GM21786 (cell line): ENCODE measurements at regions not wholly inside any gene's neighbourhood (a gene's known extent, or its start where the extent isn't known, plus 50 kb on each side); places are given as distances from the start of the nearest gene placed in this dataset.
A peak's percentile ranks its signal among the peaks of the same experiment; 100 is the strongest.

Experiments
- ATAC-seq: cut with Tn5 transposase; IDR thresholded peaks from one replicate; pipeline ENCODE4 v1.9.1; 2021; ENCODE audit not compliant: unreplicated experiment

DNA sequence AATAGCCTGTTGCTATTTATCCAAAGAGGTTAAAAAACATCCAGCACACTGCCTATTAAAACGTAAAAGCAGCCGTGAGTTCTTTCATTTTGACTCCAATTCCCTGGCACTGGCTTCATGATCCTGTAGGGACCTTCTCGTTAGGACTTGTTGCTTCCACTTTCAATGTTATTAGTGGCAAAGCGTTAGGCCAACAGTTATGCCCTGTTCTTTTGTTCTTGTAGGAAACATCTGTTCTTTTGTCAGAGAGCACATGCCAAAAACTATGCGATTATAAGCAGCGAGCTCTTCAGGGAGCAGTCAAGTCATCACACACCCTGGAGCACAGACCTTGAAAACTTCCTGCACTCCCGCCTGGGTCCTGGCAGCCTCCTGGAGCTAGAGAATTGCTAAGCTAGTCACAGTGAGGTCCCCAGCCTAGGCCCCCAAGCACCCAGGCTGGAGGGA lies 609.5 kb upstream of the ARID1B start:
- no peak for ATAC-seq

DNA sequence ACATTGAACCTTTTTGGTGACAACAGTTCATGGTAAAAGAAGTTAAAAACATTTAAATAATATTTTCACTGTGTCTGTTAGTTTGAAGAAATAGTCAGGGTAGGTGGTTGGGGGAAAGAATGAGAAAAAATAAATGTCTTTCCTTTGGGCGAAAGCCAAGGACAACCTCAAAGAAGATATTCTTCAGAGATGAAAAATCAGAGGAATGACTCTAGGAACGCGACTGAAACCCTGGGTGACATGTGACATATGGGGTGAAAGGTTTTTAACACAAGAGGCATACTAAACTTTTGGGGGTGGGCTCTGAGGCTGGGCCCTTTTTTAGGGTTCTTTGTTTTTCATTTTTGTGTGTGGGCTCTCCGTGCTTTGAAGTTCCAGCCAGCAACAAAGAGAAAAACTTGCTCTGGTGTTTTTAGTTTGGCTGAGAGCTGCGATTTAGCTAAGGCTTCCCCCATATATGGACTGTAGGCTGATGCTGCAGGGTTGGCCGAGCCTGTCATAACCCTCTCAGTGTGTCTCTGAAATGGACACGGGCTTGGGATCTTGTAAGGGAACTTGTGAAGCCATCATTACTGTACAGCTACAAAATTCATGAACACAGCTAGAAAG lies 610.1 kb upstream of the ARID1B start:
- ATAC-seq = no peak

DNA sequence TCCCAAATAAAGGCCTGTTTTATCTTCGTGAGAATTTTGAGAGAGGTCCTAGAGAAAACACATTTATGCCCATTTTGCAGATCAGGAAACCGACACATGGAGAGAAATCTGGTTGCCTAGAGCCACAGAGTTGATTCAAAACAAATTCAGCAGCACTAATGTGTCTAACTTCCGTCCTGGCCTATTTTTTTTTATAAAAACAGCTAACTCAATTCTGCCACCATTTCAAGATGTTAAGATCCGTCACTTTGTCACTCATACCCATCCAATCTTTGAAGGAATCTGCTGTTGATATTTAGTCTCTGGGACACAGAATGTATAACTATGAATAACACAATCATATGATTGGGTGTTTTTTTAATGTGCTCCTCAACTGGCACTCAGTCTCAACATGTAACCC lies 611.1 kb upstream of the ARID1B start:
- ATAC-seq = no peak

DNA sequence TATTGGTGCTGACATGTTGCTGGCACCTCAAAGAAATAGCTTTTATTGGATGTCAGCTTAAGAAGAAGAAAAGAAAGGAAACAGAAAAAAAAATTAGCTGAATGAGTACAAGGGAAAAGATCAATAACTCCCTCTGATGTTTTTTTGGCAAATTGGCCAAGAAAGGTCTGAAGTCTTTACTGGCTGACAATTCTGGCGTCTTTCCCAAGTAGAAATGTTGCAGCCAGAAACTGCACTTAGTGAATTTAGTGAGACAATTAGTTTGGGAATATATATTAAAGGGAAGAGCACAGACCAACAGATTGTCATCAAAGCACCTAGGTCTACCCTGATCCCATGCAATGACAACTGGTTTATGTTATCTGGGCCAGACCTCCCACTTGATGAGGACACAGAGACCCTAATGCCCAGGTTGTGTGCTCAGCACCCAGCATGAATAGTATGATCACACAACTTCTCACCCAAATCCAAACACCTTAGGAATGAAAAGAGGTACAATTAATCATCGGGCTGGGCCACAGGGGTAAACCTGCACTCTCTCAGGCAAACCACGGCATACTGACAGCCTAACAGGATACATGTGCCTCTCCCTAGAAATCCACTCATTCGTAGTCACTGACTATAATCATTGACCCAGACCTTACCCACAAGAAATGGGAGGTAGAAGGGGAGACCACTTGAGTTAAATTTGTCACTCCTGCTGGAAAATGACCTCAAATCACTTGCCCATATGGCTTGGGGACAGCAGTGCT lies 612.3 kb upstream of the ARID1B start:
- no peak for ATAC-seq

DNA sequence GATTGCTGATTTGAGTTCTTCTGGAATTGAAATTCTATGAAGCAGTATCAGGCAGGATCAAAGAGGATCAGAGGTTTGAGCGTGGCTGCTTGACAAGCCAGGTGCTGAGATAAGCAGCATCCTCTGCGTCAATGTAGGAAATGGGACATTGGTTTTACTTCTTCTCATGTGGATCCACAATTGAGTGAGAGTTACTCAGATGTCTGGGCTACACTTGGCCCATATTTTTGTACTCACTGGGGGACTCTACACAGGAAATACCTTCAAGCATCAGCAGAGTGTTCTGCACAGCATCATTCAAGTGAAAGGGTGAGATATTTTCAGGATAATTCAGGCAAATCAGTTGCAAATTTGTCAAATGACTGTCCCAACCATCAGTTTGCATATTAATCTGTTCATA lies 613.9 kb upstream of the ARID1B start:
- ATAC-seq = no peak

DNA sequence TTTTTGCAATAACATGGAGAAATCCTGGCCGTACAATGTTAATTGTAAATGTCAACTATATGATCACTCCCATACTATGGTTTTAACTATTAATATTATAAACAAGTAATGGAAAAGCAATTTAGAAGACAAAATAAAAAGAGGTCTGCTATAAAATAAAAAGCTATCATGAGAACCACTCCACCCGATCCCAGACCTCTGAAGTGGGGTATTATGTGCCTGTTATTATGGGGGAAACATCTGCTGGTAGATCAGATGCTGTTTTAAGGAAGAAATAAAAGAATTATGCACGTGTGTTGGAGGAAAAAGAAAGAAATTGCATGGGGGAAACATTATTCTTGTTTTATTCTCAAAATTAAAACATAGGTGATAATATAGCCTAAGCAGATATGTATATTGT lies 615.7 kb upstream of the ARID1B start:
- no peak for ATAC-seq

DNA sequence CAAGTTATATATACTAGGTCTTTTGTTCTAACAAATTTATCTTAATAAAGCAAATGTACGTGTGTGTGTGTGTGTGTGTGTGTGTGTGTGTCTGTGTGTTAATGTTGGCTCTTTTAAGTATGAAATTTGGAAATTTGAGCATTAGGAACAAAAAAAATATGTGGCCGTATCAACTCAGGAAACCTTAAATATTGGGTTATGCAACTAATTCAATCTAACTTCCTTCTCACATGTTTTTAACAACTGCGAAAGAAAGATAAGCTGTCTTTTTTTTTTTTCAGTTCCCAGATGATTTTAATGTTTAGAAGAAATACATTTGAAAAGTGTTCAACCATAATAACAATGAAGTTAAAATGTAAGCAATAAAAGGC lies 616.4 kb upstream of the ARID1B start:
- ATAC-seq = no peak

DNA sequence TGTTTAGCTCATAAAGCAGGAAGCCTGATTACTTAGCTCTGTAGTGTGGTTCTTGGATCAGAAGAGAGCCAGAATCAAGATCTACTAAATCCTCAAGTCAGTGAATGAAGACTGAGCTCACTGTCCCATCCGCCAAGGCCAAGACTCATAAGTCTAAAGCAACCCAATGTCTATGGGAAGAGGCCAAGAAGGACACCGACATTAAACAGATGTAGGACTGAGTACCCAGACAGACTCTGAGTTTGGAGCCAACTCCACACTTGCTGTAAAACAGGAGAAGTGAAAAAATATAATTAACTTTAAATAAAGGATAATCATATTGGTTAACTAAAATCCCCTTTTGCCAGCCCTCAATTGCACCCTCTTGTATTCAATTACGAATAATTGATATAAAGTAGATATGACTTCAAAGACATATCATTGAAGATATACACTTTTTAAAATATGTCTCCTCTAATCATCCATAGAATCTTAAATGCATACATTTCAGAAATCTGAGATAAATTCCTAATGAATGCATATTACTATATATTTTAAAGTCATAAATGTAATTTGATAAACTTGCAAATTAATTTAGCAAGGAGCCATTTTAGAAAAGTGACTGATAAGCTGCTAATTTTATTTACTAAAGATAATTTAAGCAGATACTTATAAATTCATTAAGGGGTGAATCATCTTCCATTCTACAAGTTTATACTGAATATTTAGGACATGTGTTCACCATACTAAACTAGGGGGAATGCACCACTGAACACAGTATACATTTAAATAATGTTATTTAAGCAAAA lies 617.0 kb upstream of the ARID1B start:
- ATAC-seq = no peak

DNA sequence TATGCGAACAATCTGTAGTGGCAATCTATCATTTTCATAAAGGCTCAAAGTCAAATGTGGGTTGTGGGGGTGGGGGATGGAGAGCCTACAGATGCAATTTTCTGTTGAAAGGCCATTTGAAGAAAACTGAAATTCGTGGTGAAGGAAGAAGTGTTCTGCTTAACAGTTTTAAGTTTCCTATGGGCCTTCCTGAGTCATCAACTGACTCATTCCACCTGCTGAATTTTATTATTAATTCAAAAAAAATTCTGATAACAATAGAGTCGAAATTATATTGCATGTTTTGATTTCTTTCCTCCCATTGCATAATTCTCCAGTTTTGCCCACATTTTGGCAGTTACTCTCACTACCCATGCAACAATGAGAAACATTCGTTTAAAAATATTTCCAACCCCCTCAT lies 622.3 kb upstream of the ARID1B start:
- no peak for ATAC-seq

DNA sequence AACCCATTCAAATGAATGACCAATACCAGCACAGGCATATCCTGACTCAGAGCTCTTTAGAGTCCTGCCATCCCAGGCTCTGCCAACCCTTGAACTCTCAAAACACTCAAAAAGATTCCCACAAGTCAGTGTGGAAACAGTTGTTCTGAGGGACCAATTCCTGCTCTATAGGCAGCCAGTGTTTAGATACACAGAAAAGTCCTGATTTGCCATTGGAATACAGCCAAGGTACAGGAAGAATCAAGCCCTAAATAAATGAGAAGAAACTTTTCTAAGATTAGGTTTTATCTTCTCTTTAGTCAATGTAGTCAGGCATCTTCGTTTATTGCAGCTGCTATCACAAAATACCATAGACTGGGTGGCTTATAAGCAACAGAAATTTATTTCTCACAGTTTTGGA lies 626.8 kb upstream of the ARID1B start:
- ATAC-seq = no peak

DNA sequence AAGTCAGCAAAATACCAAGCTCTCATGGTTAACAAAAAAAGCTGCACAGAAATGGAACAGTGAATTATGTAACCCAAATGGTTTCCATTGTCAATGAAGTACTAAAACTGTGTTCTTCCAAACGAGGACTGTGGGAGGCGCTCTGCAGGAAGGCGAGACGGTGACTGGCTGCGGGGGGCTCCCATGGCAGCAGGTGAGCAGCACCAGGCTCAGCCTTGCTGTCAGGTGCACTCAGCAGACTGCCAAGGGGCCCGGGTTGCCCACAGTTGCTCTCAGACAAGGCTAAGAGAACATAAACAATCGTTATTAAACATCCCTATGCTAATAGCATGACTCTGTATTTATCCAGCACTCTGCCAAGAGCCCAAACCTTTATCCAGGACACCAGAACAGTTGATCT lies 630.3 kb upstream of the ARID1B start:
- no peak for ATAC-seq

DNA sequence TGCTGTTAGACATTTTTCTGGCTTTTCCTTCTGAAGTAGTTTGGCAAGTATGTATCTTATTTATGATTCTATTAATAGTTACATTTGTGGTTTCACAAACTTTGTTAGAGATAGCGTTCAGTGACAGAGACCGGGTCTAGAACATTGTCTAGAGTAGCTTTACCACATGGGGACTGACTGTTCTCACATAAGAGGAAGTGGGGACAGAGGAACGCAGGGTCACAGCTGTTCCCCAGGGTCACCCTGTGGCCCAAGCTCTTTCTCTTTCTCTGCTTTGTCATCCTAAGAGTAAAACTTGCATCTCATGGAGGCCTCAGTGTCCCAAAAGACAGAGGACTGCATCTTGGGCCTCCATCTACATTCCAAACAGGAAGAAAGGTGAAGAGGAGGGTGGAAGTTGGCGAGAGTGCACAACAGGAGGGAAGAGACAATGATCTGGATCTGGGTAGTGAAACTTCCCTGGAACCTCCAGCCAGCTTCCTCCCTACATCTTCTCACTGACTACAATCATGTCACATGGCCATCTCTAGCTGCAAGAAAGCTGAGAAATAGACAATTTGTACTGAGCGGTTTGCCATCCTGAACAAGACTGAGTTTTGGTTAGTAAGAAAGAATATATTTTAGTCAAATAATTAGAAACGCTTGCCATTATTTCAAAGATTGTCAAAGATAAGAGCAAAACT lies 645.8 kb upstream of the ARID1B start:
- peak; percentile 97 for ATAC-seq

DNA sequence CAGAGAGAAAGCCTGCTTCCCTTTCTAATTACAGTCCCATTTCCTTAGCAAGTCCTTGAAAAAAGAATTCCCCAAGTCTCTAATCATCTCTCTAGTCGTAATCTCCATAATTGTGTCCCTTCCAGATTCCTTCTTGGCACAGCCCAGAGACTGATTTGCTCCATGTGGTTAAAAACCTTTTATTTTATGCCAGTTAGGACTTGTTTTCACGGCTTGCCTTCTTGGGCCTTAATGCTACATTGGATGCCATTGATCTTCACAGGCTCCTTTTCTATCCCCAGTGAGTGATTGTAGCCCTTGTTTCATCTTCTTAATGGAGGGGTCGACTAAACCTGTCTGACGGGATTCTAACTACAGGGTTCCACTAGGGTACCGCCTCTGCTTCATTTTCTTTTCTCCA lies 650.6 kb upstream of the ARID1B start:
- ATAC-seq = no peak

DNA sequence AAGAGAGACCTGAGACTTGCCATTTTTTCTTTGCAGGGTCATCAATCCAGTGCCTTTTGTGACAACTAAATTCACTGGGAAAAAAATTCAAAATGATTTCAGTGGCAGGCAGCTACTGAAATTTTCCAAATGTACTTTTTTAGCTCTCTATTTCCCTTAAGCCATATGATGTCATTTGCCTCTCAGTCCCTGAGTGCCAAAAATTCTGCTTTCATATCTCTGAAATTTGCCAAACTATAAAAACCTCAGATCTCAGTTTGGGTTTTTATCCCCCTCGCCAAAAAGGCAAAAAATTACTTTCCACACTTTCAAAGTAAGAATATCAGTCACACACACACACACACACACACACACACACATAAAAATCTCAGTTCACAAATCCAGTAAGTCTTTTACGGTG lies 651.3 kb upstream of the ARID1B start:
- no peak for ATAC-seq

DNA sequence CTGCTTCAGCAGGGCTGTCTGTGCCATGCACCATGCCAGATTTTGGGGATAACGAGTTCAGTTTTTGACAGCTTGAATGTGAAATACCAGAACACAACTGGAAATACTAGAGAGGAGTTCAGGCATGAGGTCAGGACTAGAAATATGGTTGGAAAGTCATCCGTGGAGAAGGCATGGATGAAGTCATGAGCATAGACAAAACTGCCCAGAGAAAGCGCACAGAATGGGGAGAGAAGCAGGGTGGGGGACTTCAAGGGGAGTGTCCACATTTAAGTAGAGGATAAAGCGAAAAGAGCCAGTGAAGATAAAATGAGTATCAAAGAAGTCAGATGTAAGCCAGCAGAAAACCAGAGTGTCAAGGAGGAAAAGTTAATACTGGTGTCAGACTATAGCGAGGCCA lies 653.4 kb upstream of the ARID1B start:
- no peak for ATAC-seq

DNA sequence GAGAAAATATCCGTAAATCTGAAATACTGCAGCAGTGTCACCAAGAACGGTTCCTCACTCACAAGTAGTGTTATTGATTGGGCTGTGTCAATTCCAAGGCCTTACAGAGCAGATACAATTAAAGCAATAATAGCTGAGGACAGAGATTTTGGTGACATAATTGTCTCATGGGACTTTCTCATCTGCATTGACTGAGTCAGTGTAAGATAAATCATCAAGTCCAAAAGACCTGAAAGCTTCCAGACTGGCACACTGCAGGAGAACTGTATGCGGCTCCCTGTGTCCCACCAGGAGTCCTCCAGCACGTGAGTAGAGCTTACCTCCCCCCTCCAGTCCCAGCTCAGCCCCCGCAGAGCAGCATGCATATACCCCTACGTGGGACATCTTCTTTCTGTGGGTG lies 655.2 kb upstream of the ARID1B start:
- ATAC-seq = no peak

DNA sequence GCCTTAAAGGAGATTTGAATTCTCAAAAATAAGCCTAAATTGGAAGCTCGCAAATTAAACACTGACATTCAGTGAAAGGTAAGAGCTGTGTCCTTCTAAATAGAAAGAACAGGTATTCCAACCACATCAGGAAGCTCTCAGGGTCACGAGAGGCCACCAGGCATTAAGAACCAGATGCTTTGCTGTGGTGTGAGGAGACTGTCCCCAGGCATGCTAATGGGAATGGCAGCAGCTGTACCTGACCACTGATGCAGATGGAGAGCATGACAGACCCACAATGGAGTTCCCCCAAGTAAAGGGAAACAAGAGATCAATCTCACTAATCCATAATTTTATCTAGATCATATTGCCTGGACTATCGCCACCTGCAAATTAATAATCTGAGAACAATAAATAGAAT lies 658.9 kb upstream of the NOX3 start:
- no peak for ATAC-seq

DNA sequence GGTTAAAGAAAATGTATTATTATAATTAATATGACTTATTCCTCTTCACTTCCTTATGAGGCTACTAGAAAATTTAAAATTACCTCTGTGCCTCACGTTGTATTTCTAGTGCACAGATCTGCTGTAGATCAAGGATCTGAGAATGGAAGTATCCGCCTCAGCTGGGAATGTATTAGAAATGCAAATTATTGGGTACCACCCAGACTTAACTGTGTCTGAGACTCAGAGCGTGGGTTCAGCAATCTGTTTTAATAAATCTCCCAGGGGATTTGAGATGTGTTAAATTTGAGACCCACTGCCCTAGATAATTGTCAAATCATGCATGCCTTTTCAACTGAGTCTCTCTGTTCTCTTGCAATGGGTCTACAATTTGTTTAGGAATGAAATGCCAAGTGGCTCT lies 658.0 kb upstream of the NOX3 start:
- no peak for ATAC-seq

DNA sequence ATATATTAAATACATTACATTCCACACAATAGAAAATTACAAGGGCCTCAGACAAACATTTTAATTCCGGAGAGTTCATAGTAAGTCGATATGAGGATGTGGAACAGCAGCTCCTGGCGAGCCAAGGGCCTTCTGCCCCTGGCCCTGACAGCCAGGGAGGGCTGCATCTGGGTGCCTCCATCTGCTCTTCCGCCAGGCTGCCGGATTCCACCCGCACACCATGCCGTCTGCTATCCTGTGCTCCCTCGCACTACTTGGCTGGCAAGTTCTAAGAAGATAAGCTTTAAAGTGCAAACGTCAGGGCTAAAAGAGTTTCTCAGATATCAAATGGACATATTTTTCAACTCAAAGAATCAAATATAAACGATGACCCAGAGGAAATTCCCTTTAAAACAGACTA lies 656.3 kb upstream of the NOX3 start:
- no peak for ATAC-seq

DNA sequence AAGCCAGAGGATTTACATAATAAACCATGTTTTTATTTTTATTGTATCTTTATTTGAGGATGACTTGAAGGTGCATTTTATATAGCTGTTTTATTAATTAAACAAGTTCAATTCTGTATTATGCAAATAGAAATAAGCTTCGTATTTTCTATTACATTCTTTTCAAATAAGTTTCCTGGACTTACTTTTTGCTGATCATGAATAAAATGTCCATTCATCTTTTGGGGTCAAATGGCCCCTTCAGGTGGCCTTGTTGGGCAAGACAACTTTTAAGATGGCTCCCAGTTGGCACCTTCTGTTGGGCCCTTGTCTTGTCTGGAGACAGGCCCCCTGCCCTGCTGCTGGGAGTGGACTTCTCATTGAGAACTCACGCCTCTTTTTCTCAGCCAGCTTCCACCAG lies 654.6 kb upstream of the NOX3 start:
- ATAC-seq = no peak

DNA sequence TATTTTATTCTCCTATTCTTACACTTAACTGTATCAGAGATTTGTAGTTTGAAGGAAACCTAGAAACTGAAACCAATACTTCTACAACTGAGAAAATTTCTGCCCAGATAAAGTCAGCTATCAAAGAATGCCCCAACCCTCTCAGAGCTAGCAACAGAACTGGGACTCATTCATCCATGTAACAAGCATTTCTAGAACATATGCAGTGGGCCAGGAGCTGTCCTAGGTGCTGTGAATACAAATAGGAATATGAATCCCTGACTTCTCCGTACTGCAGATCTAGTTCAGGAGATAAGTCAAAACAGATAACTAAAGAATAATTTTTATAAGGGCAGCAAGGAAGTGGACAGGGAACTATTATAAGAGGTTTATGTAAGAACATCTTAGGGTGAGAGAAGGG lies 654.1 kb upstream of the NOX3 start:
- no peak for ATAC-seq

DNA sequence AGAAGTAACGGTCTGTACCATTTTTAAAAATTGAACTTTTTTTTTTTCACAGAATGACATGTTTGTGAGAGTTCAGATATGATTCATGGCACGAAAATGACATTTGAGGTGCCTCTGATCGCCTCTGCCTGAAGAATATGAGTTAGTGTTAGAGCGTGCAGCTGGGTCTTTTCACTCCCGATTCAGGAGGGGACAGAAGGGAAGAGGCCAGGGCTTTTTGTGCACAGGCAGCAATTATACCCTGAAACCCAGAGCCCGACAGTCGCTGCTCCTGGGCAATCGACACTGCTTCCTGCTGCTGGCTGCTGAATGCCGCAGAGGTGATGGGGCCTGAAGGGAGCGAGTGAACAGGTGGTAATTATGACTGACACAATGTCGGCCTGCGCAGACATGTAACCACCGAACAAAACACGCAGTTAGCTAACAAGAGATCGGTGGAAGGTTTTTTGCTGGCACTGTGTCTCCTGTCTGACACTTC lies 652.0 kb upstream of the NOX3 start:
- no peak for ATAC-seq
